HG02642 (cell line): ENCODE measurements at regions not wholly inside any gene's neighbourhood (a gene's known extent, or its start where the extent isn't known, plus 50 kb on each side); places are given as distances from the start of the nearest gene placed in this dataset.
"Not testable (repeated sequence)": the region's sequence is repeated elsewhere in the genome, so short reads cannot be mapped to it uniquely, and the experiment has no call there.

Experiments used
- ATAC-seq: cut with Tn5 transposase; IDR thresholded peaks from one replicate; pipeline ENCODE4 v1.9.1; 2021; ENCODE audit warnings: mild to moderate bottlenecking; ENCODE audit not compliant: unreplicated experiment, poor library complexity

GRCh38 chr3:81080608-81081007 is 680.8 kb downstream of the GBE1 start:
- no peak for ATAC-seq

GRCh38 chr3:81072591-81072990 is 688.9 kb downstream of the GBE1 start:
- no peak for ATAC-seq

GRCh38 chr3:81068546-81068945 is 692.9 kb downstream of the GBE1 start:
- ATAC-seq = no peak

- ATAC-seq = no peak
Measured at GRCh38 chr3:81063896-81064295, 697.5 kb downstream of the GBE1 start.

GRCh38 chr3:81051133-81051532 is 710.3 kb downstream of the GBE1 start:
- not testable (repeated sequence) for ATAC-seq

- ATAC-seq = no peak
Measured at GRCh38 chr3:81048058-81048665, 713.3 kb downstream of the GBE1 start.

- ATAC-seq = no peak
Measured at GRCh38 chr3:81045976-81046375, 715.5 kb downstream of the GBE1 start.

- ATAC-seq = no peak
Measured at GRCh38 chr3:81045246-81045645, 716.2 kb downstream of the GBE1 start.

- no peak for ATAC-seq
Measured at GRCh38 chr3:81043660-81044199, 717.7 kb downstream of the GBE1 start.

- ATAC-seq = no peak
Measured at GRCh38 chr3:81043009-81043408, 718.4 kb downstream of the GBE1 start.

GRCh38 chr3:81041331-81041730 is 720.1 kb downstream of the GBE1 start:
- ATAC-seq = no peak

- no peak for ATAC-seq
Measured at GRCh38 chr3:81040107-81040506, 721.3 kb downstream of the GBE1 start.

GRCh38 chr3:81033684-81034083 is 727.8 kb downstream of the GBE1 start:
- no peak for ATAC-seq

GRCh38 chr3:81033185-81033584 is 728.3 kb downstream of the GBE1 start:
- no peak for ATAC-seq

- no peak for ATAC-seq
Measured at GRCh38 chr3:81029861-81030260, 731.6 kb downstream of the GBE1 start.

- ATAC-seq = no peak
Measured at GRCh38 chr3:81027344-81027743, 734.1 kb downstream of the GBE1 start.

- ATAC-seq = no peak
Measured at GRCh38 chr3:81024560-81024959, 736.9 kb downstream of the GBE1 start.

GRCh38 chr3:81022339-81022738 is 739.1 kb downstream of the GBE1 start:
- no peak for ATAC-seq

GRCh38 chr3:81013360-81013759 is 748.1 kb downstream of the GBE1 start:
- ATAC-seq = no peak

GRCh38 chr3:81005992-81006391 is 755.5 kb downstream of the GBE1 start:
- ATAC-seq = no peak

- ATAC-seq = no peak
Measured at GRCh38 chr3:81003817-81004216, 757.6 kb downstream of the GBE1 start.

- no peak for ATAC-seq
Measured at GRCh38 chr3:81003008-81003645, 758.3 kb downstream of the GBE1 start.
